WTC11 (cell line): ENCODE measurements at regions not wholly inside any gene's neighbourhood (a gene's known extent, or its start where the extent isn't known, plus 50 kb on each side); places are given as distances from the start of the nearest gene placed in this dataset.

ENCODE experiments used
- JAZF1 ChIP-seq: fragments of 250-450 bp; sonication (Bioruptor Pico); IDR thresholded peaks from 2 replicates; pipeline ENCODE4 v1.9.0; 2021; ENCODE audit warnings: moderate library complexity, mild to moderate bottlenecking, inconsistent platforms
- JUN ChIP-seq: sonication (generic); formaldehyde crosslinking; IDR thresholded peaks from 2 replicates; pipeline ENCODE4 v1.8.0; 2023; ENCODE audit warnings: mild to moderate bottlenecking, missing genetic modification reagents
- MAX ChIP-seq: sonication (generic); formaldehyde crosslinking; IDR thresholded peaks from 2 replicates; pipeline ENCODE4 v1.8.0; 2022; ENCODE audit warnings: mild to moderate bottlenecking, missing genetic modification reagents
- RELA ChIP-seq: sonication (generic); formaldehyde crosslinking; IDR thresholded peaks from 2 replicates; pipeline ENCODE4 v1.8.1; 2022; ENCODE audit warnings: missing genetic modification reagents, mild to moderate bottlenecking, borderline replicate concordance
- SMAD3 ChIP-seq: sonication (generic); formaldehyde crosslinking; IDR thresholded peaks from 2 replicates; pipeline ENCODE4 v1.8.0; 2022; ENCODE audit warnings: missing genetic modification reagents, mild to moderate bottlenecking, borderline replicate concordance
- STAT6 ChIP-seq: sonication (generic); formaldehyde crosslinking; conservative IDR thresholded peaks from 2 replicates; pipeline ENCODE4 v1.8.1; 2023; ENCODE audit warnings: mild to moderate bottlenecking, low read depth, missing genetic modification reagents, moderate library complexity

GRCh38 chr18:22314001-22314400 lies 103.7 kb downstream of the CTAGE1 start:
- TF ChIP-seq STAT6 (no peak), MAX (CRISPR knock-in tag) (no peak), RELA (no peak), SMAD3 (CRISPR knock-in tag) (no peak), JUN (no peak), JAZF1 (CRISPR knock-in tag) (no peak)
